Effector CD4-positive, alpha-beta T cell (primary cell): ENCODE measurements at regions not wholly inside any gene's neighbourhood (a gene's known extent, or its start where the extent isn't known, plus 50 kb on each side); places are given as distances from the start of the nearest gene placed in this dataset.

Experiments
- DNase-seq: peaks from one replicate; pipeline ENCODE4 v3.0.0-alpha.2; 2020

GRCh38 chr21:24861471-24861870 is 745.8 kb downstream of the MRPL39 start:
- DNase-seq: no peak

GRCh38 chr21:24856326-24856725 is 751.0 kb downstream of the MRPL39 start:
- no peak for DNase-seq

- DNase-seq: no peak
Observed at GRCh38 chr21:24852610-24853195, 754.6 kb downstream of the MRPL39 start.

GRCh38 chr21:24850121-24850520 is 757.2 kb downstream of the MRPL39 start:
- DNase-seq: no peak

- DNase-seq: no peak
Observed at GRCh38 chr21:24844671-24845070, 762.6 kb downstream of the MRPL39 start.

GRCh38 chr21:24840287-24840686 is 767.0 kb downstream of the MRPL39 start:
- no peak for DNase-seq

- DNase-seq: no peak
Observed at GRCh38 chr21:24832961-24833360, 774.3 kb downstream of the MRPL39 start.

GRCh38 chr21:24829397-24829796 is 777.9 kb downstream of the MRPL39 start:
- no peak for DNase-seq

GRCh38 chr21:24826822-24827221 is 780.5 kb downstream of the MRPL39 start:
- DNase-seq: no peak

GRCh38 chr21:24825348-24825747 is 781.9 kb downstream of the MRPL39 start:
- no peak for DNase-seq

GRCh38 chr21:24824209-24824608 is 783.1 kb downstream of the MRPL39 start:
- no peak for DNase-seq

- no peak for DNase-seq
Observed at GRCh38 chr21:24823247-24823646, 784.0 kb downstream of the MRPL39 start.

- no peak for DNase-seq
Observed at GRCh38 chr21:24785033-24785432, 822.2 kb downstream of the MRPL39 start.

GRCh38 chr21:24781146-24781545 is 826.1 kb downstream of the MRPL39 start:
- no peak for DNase-seq

- DNase-seq: no peak
Observed at GRCh38 chr21:24759348-24760075, 847.8 kb downstream of the MRPL39 start.

- no peak for DNase-seq
Observed at GRCh38 chr21:24738063-24738462, 869.2 kb downstream of the MRPL39 start.

- DNase-seq: no peak
Observed at GRCh38 chr21:24737296-24737850, 869.9 kb downstream of the MRPL39 start.

- DNase-seq: no peak
Observed at GRCh38 chr21:24730661-24731060, 876.6 kb downstream of the MRPL39 start.

GRCh38 chr21:24729568-24729967 is 877.7 kb downstream of the MRPL39 start:
- DNase-seq: no peak

- DNase-seq: no peak
Observed at GRCh38 chr21:24727803-24728440, 879.4 kb downstream of the MRPL39 start.

GRCh38 chr21:24716281-24716918 is 890.9 kb downstream of the MRPL39 start:
- no peak for DNase-seq

- no peak for DNase-seq
Observed at GRCh38 chr21:24714646-24715200, 892.6 kb downstream of the MRPL39 start.

- DNase-seq: no peak
Observed at GRCh38 chr21:24705201-24705600, 902.1 kb downstream of the MRPL39 start.
